ENCODE measurements at regions not wholly inside any gene's neighbourhood (a gene's known extent, or its start where the extent isn't known, plus 50 kb on each side); places are given as distances from the start of the nearest gene placed in this dataset.

DNA sequence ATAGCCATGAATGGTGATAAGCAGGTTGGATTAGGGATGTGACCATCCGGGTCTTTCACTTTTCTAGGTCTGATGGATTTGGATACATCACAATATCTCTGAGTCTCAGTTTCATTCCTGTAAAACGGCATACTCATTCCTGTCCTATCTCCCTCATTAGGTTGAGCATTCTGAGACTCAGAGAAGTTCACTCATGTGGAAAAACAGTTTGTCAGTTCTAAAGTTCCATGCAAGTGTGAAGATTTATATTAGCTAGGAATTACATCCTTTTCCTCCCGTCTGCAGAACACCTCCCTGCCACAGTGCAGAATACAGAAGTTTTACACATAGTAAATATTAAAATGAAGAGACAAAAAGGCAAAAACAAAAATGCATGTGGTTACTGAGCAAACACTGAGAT lies 94.2 kb upstream of the SLC25A13 start:
- no peak for TF ChIP-seq POLR2AphosphoS5 (IDR thresholded peaks at IDR 0.05)
- TF ChIP-seq, protein P1, sequence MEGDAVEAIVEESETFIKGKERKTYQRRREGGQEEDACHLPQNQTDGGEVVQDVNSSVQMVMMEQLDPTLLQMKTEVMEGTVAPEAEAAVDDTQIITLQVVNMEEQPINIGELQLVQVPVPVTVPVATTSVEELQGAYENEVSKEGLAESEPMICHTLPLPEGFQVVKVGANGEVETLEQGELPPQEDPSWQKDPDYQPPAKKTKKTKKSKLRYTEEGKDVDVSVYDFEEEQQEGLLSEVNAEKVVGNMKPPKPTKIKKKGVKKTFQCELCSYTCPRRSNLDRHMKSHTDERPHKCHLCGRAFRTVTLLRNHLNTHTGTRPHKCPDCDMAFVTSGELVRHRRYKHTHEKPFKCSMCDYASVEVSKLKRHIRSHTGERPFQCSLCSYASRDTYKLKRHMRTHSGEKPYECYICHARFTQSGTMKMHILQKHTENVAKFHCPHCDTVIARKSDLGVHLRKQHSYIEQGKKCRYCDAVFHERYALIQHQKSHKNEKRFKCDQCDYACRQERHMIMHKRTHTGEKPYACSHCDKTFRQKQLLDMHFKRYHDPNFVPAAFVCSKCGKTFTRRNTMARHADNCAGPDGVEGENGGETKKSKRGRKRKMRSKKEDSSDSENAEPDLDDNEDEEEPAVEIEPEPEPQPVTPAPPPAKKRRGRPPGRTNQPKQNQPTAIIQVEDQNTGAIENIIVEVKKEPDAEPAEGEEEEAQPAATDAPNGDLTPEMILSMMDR (IDR thresholded peaks at IDR 0.05), result no peak
